Keratinocyte (primary cell): ENCODE measurements at regions not wholly inside any gene's neighbourhood (a gene's known extent, or its start where the extent isn't known, plus 50 kb on each side); places are given as distances from the start of the nearest gene placed in this dataset.

Experiments used
- CTCF ChIP-seq, 3 experiments: IDR thresholded peaks in 1 of 3; conservative IDR thresholded peaks in 1 of 3; optimal IDR thresholded peaks in 1 of 3; 2 replicates in 2 of 3; 3 replicates in 1 of 3; pipeline versions ENCODE3 to v1.5.1; 2011; ENCODE audit warnings: low read length in 3 of 3, mild to moderate bottlenecking in 3 of 3, moderate library complexity in 2 of 3, control low read depth in 1 of 3, inconsistent platforms in 1 of 3; ENCODE audit not compliant: insufficient read depth in 2 of 3; ENCODE audit errors: extremely low read depth in 1 of 3
- EZH2 ChIP-seq: IDR thresholded peaks from one replicate; pipeline ENCODE4 v1.6.1; 2012; ENCODE audit warnings: inconsistent platforms, mild to moderate bottlenecking, low read length, moderate library complexity

GRCh38 chr10:129308953-129309564, 158.0 kb upstream of the MGMT start:
- no peak for TF ChIP-seq CTCF (optimal IDR thresholded peaks at IDR 0.05 in 1 of 3, IDR thresholded peaks at IDR 0.05 in 1 of 3, conservative IDR thresholded peaks at IDR 0.05 in 1 of 3; ENCODE audit: extremely low read depth in 1 of 3, insufficient read depth in 2 of 3, low read length in 3 of 3)
- TF ChIP-seq EZH2: no peak
